OCI-LY7 (cell line): ENCODE measurements at regions not wholly inside any gene's neighbourhood (a gene's known extent, or its start where the extent isn't known, plus 50 kb on each side); places are given as distances from the start of the nearest gene placed in this dataset.

ENCODE experiments used
- EZH2phosphoT487 ChIP-seq: fragments of 200-600 bp; sonication (generic); IDR thresholded peaks from 2 replicates; pipeline ENCODE4 v1.6.1; 2018; ENCODE audit warnings: low read depth, borderline replicate concordance, mild to moderate bottlenecking, mixed run types, antibody characterized with exemption, low read length, moderate library complexity, mixed read lengths
- TF ChIP-seq, protein P1 (sequence below): fragments of 200-600 bp; sonication (generic); conservative IDR thresholded peaks from 2 replicates; pipeline ENCODE4 v1.5.1; 2014; ENCODE audit warnings: mild to moderate bottlenecking, antibody characterized with exemption, low read length, moderate library complexity, mixed read lengths

DNA sequence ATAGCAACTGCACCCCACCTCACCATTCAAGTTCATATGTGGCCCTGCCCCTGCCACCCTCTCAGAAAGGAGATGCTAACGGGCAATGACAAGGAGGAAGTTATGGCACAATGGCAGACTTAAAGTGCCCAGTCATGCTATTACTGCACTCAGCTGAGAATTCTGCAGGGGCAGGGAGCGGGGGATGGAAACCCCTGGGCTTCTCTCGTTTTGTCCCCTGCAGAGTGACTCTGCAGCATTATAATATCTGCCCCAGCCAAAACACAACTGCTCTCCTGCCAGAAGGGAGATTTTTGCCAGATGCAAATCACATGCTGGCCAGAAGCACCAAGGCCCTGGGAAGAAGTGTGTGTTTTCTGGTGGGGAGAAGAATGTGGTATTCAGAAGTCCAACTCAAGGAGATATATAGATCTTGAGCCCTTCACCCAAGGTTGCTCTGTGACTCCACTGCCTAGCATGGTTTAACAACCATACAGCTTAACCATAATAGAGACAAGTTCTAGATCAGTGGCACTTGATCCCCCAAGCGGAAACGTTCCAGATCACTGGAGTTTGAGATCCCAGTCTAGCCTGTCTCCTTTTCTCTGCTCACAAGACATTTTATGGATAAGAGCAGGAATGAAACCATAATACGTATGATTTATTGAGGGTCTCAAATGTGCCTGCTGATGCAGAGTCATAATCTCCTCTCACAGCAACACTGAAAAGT lies 207.0 kb upstream of the MAP3K1 start:
- TF ChIP-seq, protein P1, sequence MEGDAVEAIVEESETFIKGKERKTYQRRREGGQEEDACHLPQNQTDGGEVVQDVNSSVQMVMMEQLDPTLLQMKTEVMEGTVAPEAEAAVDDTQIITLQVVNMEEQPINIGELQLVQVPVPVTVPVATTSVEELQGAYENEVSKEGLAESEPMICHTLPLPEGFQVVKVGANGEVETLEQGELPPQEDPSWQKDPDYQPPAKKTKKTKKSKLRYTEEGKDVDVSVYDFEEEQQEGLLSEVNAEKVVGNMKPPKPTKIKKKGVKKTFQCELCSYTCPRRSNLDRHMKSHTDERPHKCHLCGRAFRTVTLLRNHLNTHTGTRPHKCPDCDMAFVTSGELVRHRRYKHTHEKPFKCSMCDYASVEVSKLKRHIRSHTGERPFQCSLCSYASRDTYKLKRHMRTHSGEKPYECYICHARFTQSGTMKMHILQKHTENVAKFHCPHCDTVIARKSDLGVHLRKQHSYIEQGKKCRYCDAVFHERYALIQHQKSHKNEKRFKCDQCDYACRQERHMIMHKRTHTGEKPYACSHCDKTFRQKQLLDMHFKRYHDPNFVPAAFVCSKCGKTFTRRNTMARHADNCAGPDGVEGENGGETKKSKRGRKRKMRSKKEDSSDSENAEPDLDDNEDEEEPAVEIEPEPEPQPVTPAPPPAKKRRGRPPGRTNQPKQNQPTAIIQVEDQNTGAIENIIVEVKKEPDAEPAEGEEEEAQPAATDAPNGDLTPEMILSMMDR = no peak
- TF ChIP-seq EZH2phosphoT487 = no peak
